ENCODE measurements at regions not wholly inside any gene's neighbourhood (a gene's known extent, or its start where the extent isn't known, plus 50 kb on each side); places are given as distances from the start of the nearest gene placed in this dataset.

- TF ChIP-seq CTCF (IDR thresholded peaks at IDR 0.05) (no peak), EZH2 (IDR thresholded peaks at IDR 0.05; ENCODE audit: borderline replicate concordance, insufficient read depth, low read depth, low read length, poor library complexity, severe bottlenecking) (no peak)
Observed at GRCh38 chr13:56412856-56413255, 727.9 kb upstream of the PRR20A start.

All from B cell (primary cell).